ENCODE measurements at regions not wholly inside any gene's neighbourhood (a gene's known extent, or its start where the extent isn't known, plus 50 kb on each side); places are given as distances from the start of the nearest gene placed in this dataset.

DNA sequence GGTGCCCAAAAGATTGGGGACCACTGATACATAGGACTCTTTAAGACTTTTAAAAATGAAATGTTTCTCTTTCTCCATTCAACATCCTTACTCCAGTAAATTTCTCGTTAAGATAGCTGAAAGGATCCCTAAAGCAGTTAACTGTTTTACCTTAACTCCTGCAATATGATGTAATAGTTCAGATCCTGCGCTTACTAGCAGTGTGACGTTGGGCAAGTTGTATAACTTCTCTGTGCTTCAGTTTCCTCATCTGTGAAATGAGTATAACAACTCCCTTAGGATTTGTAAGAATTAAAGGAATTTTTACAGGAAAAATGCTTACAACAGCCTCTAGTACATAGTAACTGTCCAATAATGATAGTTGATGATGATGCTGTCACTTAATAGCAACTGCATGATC, 158.9 kb downstream of the TANC2 start:
- Histone ChIP-seq H3K27me3 (no peaks in the 10 kb centered on the region), H3K9me3 (no peaks in the 10 kb centered on the region), H3K36me3 (no peaks in the 10 kb centered on the region), H3K4me3 (replicated peaks in 1 of 3) (no peak overlapping the region), H3K4me1 (no peaks in the 10 kb centered on the region), H3K27ac (no peak overlapping the region)
- DNase-seq, result no peak
- intact Hi-C loops (cut with DNase I), result no loop called here
- no peak for TF ChIP-seq CTCF (IDR thresholded peaks at IDR 0.05)
- no peak for TF ChIP-seq POLR2A (IDR thresholded peaks at IDR 0.05)
- WGBS, 2 donors, result 89 to 91% methylated on average over 3 of the region's 3 CpGs

DNA sequence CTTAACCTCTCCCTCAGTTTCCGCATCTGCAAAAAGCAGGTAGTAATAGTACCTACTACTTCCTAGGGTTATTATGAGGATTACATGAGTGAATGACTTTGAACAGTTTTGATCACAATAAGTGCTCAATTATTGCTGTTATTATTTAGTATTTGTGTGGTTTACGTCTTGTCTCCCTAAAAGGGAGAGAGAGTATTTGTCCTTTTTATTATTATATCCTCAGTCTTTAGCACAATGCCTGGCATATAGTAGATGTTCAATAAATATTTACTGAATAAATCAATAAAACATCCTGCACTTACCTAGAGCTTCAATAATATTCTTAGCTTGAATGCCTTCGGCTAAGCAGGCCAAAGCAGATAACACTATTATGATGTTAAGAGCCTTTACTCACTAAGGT, 160.0 kb downstream of the TANC2 start:
- Histone ChIP-seq H3K27ac (no peak overlapping the region), H3K36me3 (no peaks in the 10 kb centered on the region), H3K4me1 (no peaks in the 10 kb centered on the region), H3K27me3 (no peaks in the 10 kb centered on the region), H3K4me3 (replicated peaks in 1 of 3) (no peak overlapping the region), H3K9me3 (no peaks in the 10 kb centered on the region)
- WGBS, 2 donors, result 97 to 98% methylated on average over 3 of the region's 3 CpGs
- no peak for DNase-seq
- intact Hi-C loops (cut with DNase I), result no loop called here
- TF ChIP-seq POLR2A (IDR thresholded peaks at IDR 0.05) (no peak), CTCF (IDR thresholded peaks at IDR 0.05) (no peak)

- intact Hi-C loops (cut with DNase I), result no loop called here
- H3K4me3 ChIP-seq (replicated peaks in 1 of 3), result no peak overlapping the region
- H3K4me1 ChIP-seq, result no peaks in the 10 kb centered on the region
- no peaks in the 10 kb centered on the region for H3K36me3 ChIP-seq
- TF ChIP-seq CTCF (IDR thresholded peaks at IDR 0.05) (no peak), POLR2A (IDR thresholded peaks at IDR 0.05) (no peak)
- H3K9me3 ChIP-seq, result no peaks in the 10 kb centered on the region
- 91 to 94% methylated on average over 3 of the region's 3 CpGs for WGBS, 2 donors
- H3K27me3 ChIP-seq, result no peaks in the 10 kb centered on the region
- DNase-seq, result no peak
- no peak overlapping the region for H3K27ac ChIP-seq
These were observed 160.6 kb downstream of the TANC2 start for GRCh38 chr17:63126607-63127006.

DNA sequence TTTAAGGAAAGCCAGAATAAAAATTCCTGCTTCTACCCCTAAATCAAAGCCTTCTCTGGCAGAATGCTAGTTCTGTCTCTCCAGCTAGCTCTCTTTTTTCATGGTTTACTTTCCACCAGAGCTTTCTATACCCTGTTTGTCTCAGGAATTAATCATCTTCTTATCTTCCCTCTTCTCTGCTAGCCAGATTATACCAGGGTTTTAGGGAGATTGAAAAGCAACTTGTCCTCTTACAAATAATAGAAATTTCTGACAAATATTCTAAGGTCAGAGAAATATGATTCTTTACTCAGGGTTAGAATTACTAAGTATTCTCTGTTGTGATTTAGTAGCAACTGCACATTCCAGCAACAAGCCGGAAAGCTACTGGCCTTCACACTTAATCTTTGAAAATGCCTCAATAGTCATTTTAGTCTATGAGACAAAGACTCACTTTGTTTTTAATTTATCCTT, 166.4 kb downstream of the TANC2 start:
- Histone ChIP-seq H3K9me3 (no peaks in the 10 kb centered on the region), H3K4me1 (peaks cover 0 to 4% of the 10 kb centered on the region in 2 donors), H3K27ac (no peak overlapping the region), H3K36me3 (no peaks in the 10 kb centered on the region), H3K27me3 (no peaks in the 10 kb centered on the region), H3K4me3 (replicated peaks in 1 of 3) (no peak overlapping the region)
- WGBS, 2 donors, result 90 to 100% methylated on average over 1 of the region's 1 CpG
- TF ChIP-seq POLR2A (IDR thresholded peaks at IDR 0.05) (no peak), CTCF (IDR thresholded peaks at IDR 0.05) (no peak)
- intact Hi-C loops (cut with DNase I), result no loop called here
- DNase-seq, result no peak

DNA sequence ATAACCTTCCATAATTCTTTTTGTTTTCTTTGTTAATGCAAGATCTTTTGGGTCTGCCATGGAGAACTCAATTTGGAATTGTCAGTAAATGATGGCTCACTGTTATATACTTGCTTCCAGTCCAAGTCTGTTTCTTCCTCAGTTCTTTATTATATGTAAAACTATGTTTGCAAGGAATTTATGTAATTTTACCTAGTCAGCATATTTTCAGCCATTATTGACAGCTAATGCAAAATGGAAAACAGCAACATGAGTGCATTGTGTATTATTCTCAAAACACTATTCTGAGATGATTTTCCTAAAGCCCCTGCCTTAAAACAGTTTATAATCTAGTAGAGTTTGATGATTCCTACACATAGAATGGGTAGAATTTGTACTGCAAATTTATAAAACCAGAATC, 167.5 kb downstream of the TANC2 start:
- no peak for DNase-seq
- peaks cover 0 to 12% of the 10 kb centered on the region in 2 donors for H3K4me1 ChIP-seq
- no peaks in the 10 kb centered on the region for H3K9me3 ChIP-seq
- no peak overlapping the region for H3K4me3 ChIP-seq (replicated peaks in 1 of 3)
- no peaks in the 10 kb centered on the region for H3K27me3 ChIP-seq
- intact Hi-C loops (cut with DNase I), result no loop called here
- TF ChIP-seq POLR2A (IDR thresholded peaks at IDR 0.05) (no peak), CTCF (IDR thresholded peaks at IDR 0.05) (no peak)
- H3K27ac ChIP-seq, result no peak overlapping the region
- no peaks in the 10 kb centered on the region for H3K36me3 ChIP-seq

Data from thyroid gland (tissue), 4 donors.